SK-N-SH treated with all-trans-retinoic acid at 6 μM for 48 hours (cell line): ENCODE measurements at regions not wholly inside any gene's neighbourhood (a gene's known extent, or its start where the extent isn't known, plus 50 kb on each side); places are given as distances from the start of the nearest gene placed in this dataset.
"Not testable (repeated sequence)": the region's sequence is repeated elsewhere in the genome, so short reads cannot be mapped to it uniquely, and the experiment has no call there.

Experiments used
- ARNTL ChIP-seq: fragments of 450-650 bp; formaldehyde crosslinking; IDR thresholded peaks from 2 replicates; pipeline ENCODE4 v1.5.0; 2020; ENCODE audit warnings: low read depth, mild to moderate bottlenecking, moderate library complexity, borderline replicate concordance
- BACH2 ChIP-seq: fragments of 250-450 bp; sonication (Bioruptor Pico); IDR thresholded peaks from 2 replicates; pipeline ENCODE4 v1.9.0; 2021; ENCODE audit warnings: mild to moderate bottlenecking, borderline replicate concordance
- CREB5 ChIP-seq: fragments of 250-450 bp; sonication (Bioruptor Pico); IDR thresholded peaks from 2 replicates; pipeline ENCODE4 v1.5.1; 2020; ENCODE audit warnings: low read depth, mild to moderate bottlenecking, moderate library complexity
- CSRNP3 ChIP-seq: fragments of 250-450 bp; sonication (Bioruptor Pico); IDR thresholded peaks from 2 replicates; pipeline ENCODE4 v1.5.1; 2021; ENCODE audit warnings: mild to moderate bottlenecking, moderate library complexity
- OSR1 ChIP-seq: fragments of 250-450 bp; sonication (Bioruptor Pico); IDR thresholded peaks from 2 replicates; pipeline ENCODE4 v1.8.0; 2022; ENCODE audit warnings: moderate library complexity, mild to moderate bottlenecking, inconsistent platforms
- PATZ1 ChIP-seq: fragments of 250-450 bp; sonication (Bioruptor Pico); IDR thresholded peaks from 2 replicates; pipeline ENCODE4 v1.8.0; 2020; ENCODE audit warnings: mild to moderate bottlenecking, moderate library complexity, borderline replicate concordance
- POU6F1 ChIP-seq: fragments of 250-450 bp; sonication (Bioruptor Pico); IDR thresholded peaks from 2 replicates; pipeline ENCODE4 v1.8.0; 2021; ENCODE audit warnings: low read depth, mild to moderate bottlenecking, moderate library complexity, borderline replicate concordance
- TCF4 ChIP-seq: fragments of 250-450 bp; sonication (Bioruptor Pico); IDR thresholded peaks from 2 replicates; pipeline ENCODE4 v1.8.0; 2021; ENCODE audit warnings: mild to moderate bottlenecking, moderate library complexity, borderline replicate concordance
- TOX ChIP-seq: fragments of 250-450 bp; sonication (Bioruptor Pico); IDR thresholded peaks from 2 replicates; pipeline ENCODE4 v1.8.0; 2021; ENCODE audit warnings: mild to moderate bottlenecking, moderate library complexity, borderline replicate concordance
- ZC3H10 ChIP-seq: fragments of 250-450 bp; sonication (Bioruptor Pico); IDR thresholded peaks from 2 replicates; pipeline ENCODE4 v1.5.1; 2021; ENCODE audit warnings: mild to moderate bottlenecking, moderate library complexity
- ZFP3 ChIP-seq: fragments of 250-450 bp; sonication (Bioruptor Pico); IDR thresholded peaks from 2 replicates; pipeline ENCODE4 v1.5.0; 2020; ENCODE audit warnings: mild to moderate bottlenecking, moderate library complexity
- ZFP30 ChIP-seq: fragments of 450-650 bp; formaldehyde crosslinking; IDR thresholded peaks from 2 replicates; pipeline ENCODE4 v1.5.0; 2022; ENCODE audit warnings: mild to moderate bottlenecking, moderate library complexity

GRCh38 chr4:62431513-62432231, 1231.5 kb downstream of the ADGRL3 start:
- TF ChIP-seq ZFP3 (CRISPR knock-in tag); TOX (CRISPR knock-in tag); CREB5 (CRISPR knock-in tag); CSRNP3 (CRISPR knock-in tag); PATZ1 (CRISPR knock-in tag); ZFP30 (CRISPR knock-in tag); TCF4 (CRISPR knock-in tag); ZC3H10 (CRISPR knock-in tag); BACH2 (CRISPR knock-in tag); POU6F1 (CRISPR knock-in tag); ARNTL (CRISPR knock-in tag); OSR1: not testable (repeated sequence)
